Cardiac fibroblast (primary cell): ENCODE measurements at regions not wholly inside any gene's neighbourhood (a gene's known extent, or its start where the extent isn't known, plus 50 kb on each side); places are given as distances from the start of the nearest gene placed in this dataset.

Source experiments
- DNase-seq, 2 donors: peaks; one replicate each; pipeline versions ENCODE4 v3.0.0 to v3.0.0-alpha.2; 2010; ENCODE audit warnings: low read depth in 2 of 2
- H3K4me3 ChIP-seq, 2 donors: replicated peaks in 1 of 2; 1 replicate in 1 of 2; 2 replicates in 1 of 2; pipeline ENCODE4 v1.5.1; 2011; ENCODE audit warnings: low read depth in 2 of 2, low read length in 2 of 2, mild to moderate bottlenecking in 2 of 2, moderate library complexity in 1 of 2
- TF ChIP-seq, protein P1 (sequence below): IDR thresholded peaks from one replicate; pipeline ENCODE4 v1.5.1; 2011; ENCODE audit warnings: low read depth, mild to moderate bottlenecking, low read length, inconsistent platforms

DNA sequence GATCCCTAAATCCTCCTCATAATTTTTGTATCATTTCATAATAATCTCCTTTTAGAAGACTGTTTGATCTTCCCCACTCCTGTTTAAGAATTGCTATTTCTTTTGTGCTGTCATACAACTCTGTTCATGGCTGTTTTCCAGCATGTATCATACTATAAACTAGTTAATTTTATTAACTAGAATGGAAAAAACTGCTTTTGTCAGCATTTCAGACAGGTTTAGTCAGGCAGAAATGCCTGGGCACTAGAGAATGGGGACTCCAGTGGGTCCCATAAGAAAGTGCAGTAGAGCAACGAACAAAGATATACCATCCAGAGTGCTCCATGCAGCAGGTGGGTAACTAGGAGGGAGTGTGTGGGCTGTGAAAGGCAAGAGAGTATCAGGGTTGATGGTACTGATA, 523.9 kb downstream of the PLOD2 start:
- no peak for DNase-seq
- H3K4me3 ChIP-seq, result no peak overlapping the region
- TF ChIP-seq, protein P1, sequence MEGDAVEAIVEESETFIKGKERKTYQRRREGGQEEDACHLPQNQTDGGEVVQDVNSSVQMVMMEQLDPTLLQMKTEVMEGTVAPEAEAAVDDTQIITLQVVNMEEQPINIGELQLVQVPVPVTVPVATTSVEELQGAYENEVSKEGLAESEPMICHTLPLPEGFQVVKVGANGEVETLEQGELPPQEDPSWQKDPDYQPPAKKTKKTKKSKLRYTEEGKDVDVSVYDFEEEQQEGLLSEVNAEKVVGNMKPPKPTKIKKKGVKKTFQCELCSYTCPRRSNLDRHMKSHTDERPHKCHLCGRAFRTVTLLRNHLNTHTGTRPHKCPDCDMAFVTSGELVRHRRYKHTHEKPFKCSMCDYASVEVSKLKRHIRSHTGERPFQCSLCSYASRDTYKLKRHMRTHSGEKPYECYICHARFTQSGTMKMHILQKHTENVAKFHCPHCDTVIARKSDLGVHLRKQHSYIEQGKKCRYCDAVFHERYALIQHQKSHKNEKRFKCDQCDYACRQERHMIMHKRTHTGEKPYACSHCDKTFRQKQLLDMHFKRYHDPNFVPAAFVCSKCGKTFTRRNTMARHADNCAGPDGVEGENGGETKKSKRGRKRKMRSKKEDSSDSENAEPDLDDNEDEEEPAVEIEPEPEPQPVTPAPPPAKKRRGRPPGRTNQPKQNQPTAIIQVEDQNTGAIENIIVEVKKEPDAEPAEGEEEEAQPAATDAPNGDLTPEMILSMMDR, result no peak

DNA sequence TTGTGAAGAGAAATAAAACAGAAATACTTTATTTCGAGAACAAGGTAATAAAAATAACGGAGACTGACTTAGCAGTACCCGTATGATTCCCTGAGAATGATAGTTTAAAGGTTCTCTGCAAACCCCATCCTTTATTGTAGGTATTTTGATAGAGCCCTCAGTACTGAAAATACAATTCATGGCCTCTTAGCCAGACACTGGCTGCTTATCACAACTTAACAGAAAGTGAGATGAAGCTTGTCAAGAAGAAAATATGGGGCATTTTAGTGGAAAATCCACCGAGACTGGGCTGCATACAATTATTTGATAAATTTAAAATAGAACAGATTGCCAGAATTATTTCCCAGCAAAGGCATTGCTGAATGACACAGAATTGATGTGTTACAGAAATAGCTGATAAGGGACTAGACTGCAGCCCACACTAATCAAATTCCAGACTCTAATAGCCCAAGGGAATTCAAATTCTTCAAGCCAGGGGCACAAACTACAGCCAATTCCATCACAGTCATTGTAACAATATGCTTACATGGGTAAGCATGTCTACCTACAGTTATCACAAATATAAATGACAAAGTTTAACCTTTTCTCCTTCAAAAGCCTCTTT, 521.9 kb downstream of the PLOD2 start:
- TF ChIP-seq, protein P1, result no peak
- H3K4me3 ChIP-seq, result no peak overlapping the region
- DNase-seq, result no peak

DNA sequence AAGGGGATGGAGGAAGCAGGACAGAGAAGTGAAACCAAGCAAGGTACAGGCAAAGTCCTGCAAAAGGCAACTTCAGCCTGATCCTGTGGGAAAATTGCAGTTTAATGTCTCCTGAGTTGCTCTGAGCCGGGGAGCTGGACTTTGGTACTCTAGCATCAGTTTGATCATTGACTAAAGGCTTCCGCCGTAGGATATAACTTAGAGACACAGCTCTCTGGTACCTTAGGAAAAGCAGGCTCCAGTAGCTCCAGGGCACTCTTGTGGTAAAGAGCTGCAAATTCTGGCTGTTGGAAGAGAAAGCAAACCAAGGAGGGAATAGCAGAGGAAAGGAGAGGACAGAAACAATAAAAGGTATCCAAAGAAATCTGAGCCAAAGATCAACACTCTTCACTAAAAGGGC, 521.1 kb downstream of the PLOD2 start:
- TF ChIP-seq, protein P1, result no peak
- no peak overlapping the region for H3K4me3 ChIP-seq
- DNase-seq, result no peak

DNA sequence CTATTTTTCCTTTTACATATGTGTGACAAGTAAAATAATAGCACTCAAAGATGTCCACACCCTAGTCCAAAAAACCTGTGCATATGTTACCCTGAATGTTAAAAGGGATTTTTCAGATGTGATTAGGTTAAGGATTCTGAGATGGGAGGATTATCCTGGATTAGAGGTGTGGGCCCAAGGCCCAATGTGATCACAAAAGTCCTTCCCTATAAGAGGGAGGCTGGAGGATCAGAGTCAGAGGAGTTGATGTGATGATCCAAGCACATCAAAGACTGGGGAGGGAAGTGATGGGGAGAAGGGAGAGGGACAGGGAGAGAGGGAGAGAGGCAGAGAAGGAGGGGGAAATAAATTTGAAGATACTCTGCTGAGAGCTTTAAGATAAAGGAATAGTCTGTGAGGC, 512.6 kb downstream of the PLOD2 start:
- TF ChIP-seq, protein P1, result no peak
- no peak for DNase-seq
- H3K4me3 ChIP-seq, result no peak overlapping the region

DNA sequence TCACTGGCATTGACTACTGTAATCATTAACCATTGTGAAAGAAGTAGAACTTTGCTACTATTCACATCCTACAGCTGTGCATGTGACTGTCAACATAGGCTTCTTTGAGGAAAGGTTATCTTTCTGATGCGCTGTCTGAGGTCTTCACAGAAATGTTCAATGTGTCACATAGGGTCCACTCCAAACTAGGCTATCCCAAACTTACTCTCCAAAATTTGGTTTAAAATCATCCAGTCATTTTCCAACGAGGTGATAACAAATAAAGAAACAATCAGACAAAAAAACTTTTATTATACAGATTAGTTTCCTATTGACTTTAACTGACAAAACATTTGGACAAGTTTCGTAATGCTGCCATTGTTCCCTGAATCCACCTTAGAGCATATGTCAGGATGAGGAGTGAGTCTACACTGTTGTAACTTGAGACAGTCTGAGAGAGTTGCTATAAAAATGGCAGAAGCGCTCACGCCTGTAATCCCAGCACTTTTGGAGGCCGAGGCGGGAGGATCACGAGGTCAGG, 511.6 kb downstream of the PLOD2 start:
- TF ChIP-seq, protein P1, result no peak
- no peak overlapping the region for H3K4me3 ChIP-seq
- no peak for DNase-seq

DNA sequence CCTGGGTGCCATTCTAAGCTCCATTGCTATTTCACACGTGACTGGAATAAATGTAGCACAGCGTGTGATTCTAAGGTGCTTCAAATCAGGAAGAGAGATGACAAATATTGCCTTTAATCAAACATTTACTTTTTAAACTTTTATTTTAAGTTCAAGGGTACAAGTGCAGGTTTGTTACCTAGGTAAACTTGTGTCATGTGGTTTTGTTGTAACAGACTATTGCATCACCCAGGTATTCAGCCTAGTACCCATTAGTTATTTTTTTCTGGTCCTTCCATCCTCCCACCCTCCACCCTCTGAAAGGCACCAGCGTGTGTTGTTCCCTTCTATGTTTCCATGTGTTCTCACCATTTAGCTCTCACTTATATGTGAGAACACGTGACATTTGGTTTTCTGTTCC, 510.8 kb downstream of the PLOD2 start:
- TF ChIP-seq, protein P1, result no peak
- no peak for DNase-seq
- no peak overlapping the region for H3K4me3 ChIP-seq

DNA sequence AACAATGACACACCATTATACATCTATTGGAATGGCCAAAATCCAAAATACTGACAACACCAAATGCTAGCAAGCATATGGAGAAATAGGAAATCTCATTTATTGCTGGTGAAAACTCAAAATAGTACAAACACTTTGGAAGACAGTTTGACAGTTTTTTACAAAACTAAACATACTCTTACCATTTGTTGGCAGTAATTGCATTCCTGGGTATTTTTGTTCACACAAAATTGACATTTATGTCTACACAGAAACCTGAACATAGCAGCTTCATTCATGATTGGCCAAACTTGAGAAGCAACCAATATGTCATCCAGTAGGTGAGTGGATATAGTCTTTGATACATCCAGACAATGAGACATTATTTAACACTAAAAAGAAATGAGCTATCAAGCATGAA, 489.9 kb downstream of the PLOD2 start:
- DNase-seq, result no peak
- no peak overlapping the region for H3K4me3 ChIP-seq
- TF ChIP-seq, protein P1, result no peak
